ENCODE measurements at regions not wholly inside any gene's neighbourhood (a gene's known extent, or its start where the extent isn't known, plus 50 kb on each side); places are given as distances from the start of the nearest gene placed in this dataset.
"Not testable (repeated sequence)": the region's sequence is repeated elsewhere in the genome, so short reads cannot be mapped to it uniquely, and the experiment has no call there.

- Histone ChIP-seq H3K9me3 (no peaks in the 10 kb centered on the region), H3K4me3 (no peak overlapping the region), H3K27ac (no peak overlapping the region), H3K4me1 (no peaks in the 10 kb centered on the region), H3K27me3 (no peaks in the 10 kb centered on the region), H3K36me3 (ENCODE audit: low read depth, missing control alignments) (no peaks in the 10 kb centered on the region)
- TF ChIP-seq CTCF (IDR thresholded peaks at IDR 0.05) (no peak), POLR2A (IDR thresholded peaks at IDR 0.05) (no peak)
- intact Hi-C loops (cut with DNase I; ENCODE audit: low total_unique reads): loop anchor here (10.0 kb wide), 1 partner anchor 227 kb away; no protein-coding TSS in a partner anchor
- no peak for DNase-seq
- WGBS, 2 donors: 90 to 91% methylated on average over 8 of the region's 8 CpGs
Observed at GRCh38 chr2:133888107-133888506, 319.8 kb upstream of the NCKAP5 start.

GRCh38 chr2:133888621-133889219 is 320.5 kb upstream of the NCKAP5 start:
- no peak for DNase-seq
- no peak overlapping the region for H3K27ac ChIP-seq
- H3K27me3 ChIP-seq: no peaks in the 10 kb centered on the region
- TF ChIP-seq POLR2A (IDR thresholded peaks at IDR 0.05): no peak
- no peak for TF ChIP-seq CTCF (IDR thresholded peaks at IDR 0.05)
- H3K36me3 ChIP-seq (ENCODE audit: low read depth, missing control alignments): no peaks in the 10 kb centered on the region
- H3K4me3 ChIP-seq: no peak overlapping the region
- intact Hi-C loops (cut with DNase I; ENCODE audit: low total_unique reads): loop anchor here (10.0 kb wide), 1 partner anchor 226 kb away; no protein-coding TSS in a partner anchor
- 88 to 93% methylated on average over 8 of the region's 8 CpGs for WGBS, 2 donors
- no peaks in the 10 kb centered on the region for H3K9me3 ChIP-seq
- H3K4me1 ChIP-seq: no peaks in the 10 kb centered on the region

GRCh38 chr2:133892352-133892913 is 324.2 kb upstream of the NCKAP5 start:
- no peak for DNase-seq
- intact Hi-C loops (cut with DNase I; ENCODE audit: low total_unique reads): no loop called here
- Histone ChIP-seq H3K9me3 (no peaks in the 10 kb centered on the region), H3K27me3 (no peaks in the 10 kb centered on the region), H3K27ac (no peak overlapping the region), H3K4me3 (no peak overlapping the region), H3K4me1 (no peaks in the 10 kb centered on the region), H3K36me3 (ENCODE audit: low read depth, missing control alignments) (no peaks in the 10 kb centered on the region)
- 78 to 81% methylated on average over 8 of the region's 8 CpGs for WGBS, 2 donors
- no peak for TF ChIP-seq CTCF (IDR thresholded peaks at IDR 0.05)
- no peak for TF ChIP-seq POLR2A (IDR thresholded peaks at IDR 0.05)

- H3K27ac ChIP-seq: no peak overlapping the region
- H3K4me3 ChIP-seq: no peak overlapping the region
- intact Hi-C loops (cut with DNase I; ENCODE audit: low total_unique reads): no loop called here
- no peak for DNase-seq
- no peaks in the 10 kb centered on the region for H3K36me3 ChIP-seq (ENCODE audit: low read depth, missing control alignments)
- H3K9me3 ChIP-seq: no peaks in the 10 kb centered on the region
- no peaks in the 10 kb centered on the region for H3K27me3 ChIP-seq
- WGBS, 2 donors: 93 to 94% methylated on average over 9 of the region's 9 CpGs
- TF ChIP-seq POLR2A (IDR thresholded peaks at IDR 0.05): no peak
- no peak for TF ChIP-seq CTCF (IDR thresholded peaks at IDR 0.05)
- H3K4me1 ChIP-seq: no peaks in the 10 kb centered on the region
Observed at GRCh38 chr2:133894429-133894828, 326.2 kb upstream of the NCKAP5 start.

GRCh38 chr2:133897838-133898237 is 329.6 kb upstream of the NCKAP5 start:
- H3K9me3 ChIP-seq; H3K27me3 ChIP-seq; H3K36me3 ChIP-seq (ENCODE audit: low read depth, missing control alignments); H3K27ac ChIP-seq; H3K4me3 ChIP-seq; intact Hi-C loops (cut with DNase I; ENCODE audit: low total_unique reads); H3K4me1 ChIP-seq; DNase-seq: not testable (repeated sequence)
- WGBS, 2 donors: 85 to 87% methylated on average over 4 of the region's 4 CpGs
